H1 (cell line): ENCODE measurements at regions not wholly inside any gene's neighbourhood (a gene's known extent, or its start where the extent isn't known, plus 50 kb on each side); places are given as distances from the start of the nearest gene placed in this dataset.

Source experiments
- CTCF ChIA-PET: fragments of 300-600 bp; sonication (Branson Sonifier 250); formaldehyde crosslinking; loops from one replicate; lab custom pipeline; 2021; ENCODE audit not compliant: partially characterized antibody; lab: Charles Lee
- POLR2A ChIA-PET: fragments of 300-600 bp; sonication (Branson Sonifier 250); formaldehyde crosslinking; loops from one replicate; lab custom pipeline; 2021; ENCODE audit warnings: inconsistent platforms; ENCODE audit not compliant: partially characterized antibody; lab: Charles Lee
- DNase-seq, 2 experiments: peaks; one replicate each; pipeline versions ENCODE4 v3.0.0 to v3.0.0-alpha.2; 2010 to 2022; ENCODE audit warnings: low spot score in 2 of 2, low read depth in 1 of 2, mixed read lengths in 1 of 2
- FAIRE-seq: peaks from 2 replicates; lab custom pipeline; 2011; peaks lifted over from hg19 to GRCh38; lab: Jason Lieb, UNC
- H2AFZ ChIP-seq: 2 replicates; pipeline ENCODE4 v1.8.1; 2012; ENCODE audit warnings: low read length, inconsistent platforms
- H2AK5ac ChIP-seq: 2 replicates; pipeline ENCODE4 v1.6.1; 2013; ENCODE audit warnings: low read depth, low read length
- H2BK120ac ChIP-seq: replicated peaks from 2 replicates; pipeline ENCODE3; 2013; ENCODE audit warnings: low read depth, low read length, inconsistent platforms
- H2BK12ac ChIP-seq: 2 replicates; pipeline ENCODE4 v1.6.1; 2013; ENCODE audit warnings: low read depth, low read length
- H2BK15ac ChIP-seq: 2 replicates; pipeline ENCODE4 v1.6.1; 2013; ENCODE audit warnings: low read length
- H2BK20ac ChIP-seq: 2 replicates; pipeline ENCODE4 v1.6.1; 2013; ENCODE audit warnings: low read length
- H2BK5ac ChIP-seq: 2 replicates; pipeline ENCODE4 v1.6.1; 2013; ENCODE audit warnings: low read depth, low read length
- H3K14ac ChIP-seq: 2 replicates; pipeline ENCODE4 v1.6.1; 2013; ENCODE audit warnings: inconsistent platforms; ENCODE audit not compliant: insufficient read length
- H3K18ac ChIP-seq: 2 replicates; pipeline ENCODE4 v1.6.1; 2013; ENCODE audit warnings: low read length; ENCODE audit errors: extremely low read depth
- H3K23ac ChIP-seq: 2 replicates; pipeline ENCODE4 v1.6.1; 2013; ENCODE audit warnings: inconsistent platforms; ENCODE audit not compliant: insufficient read length
- H3K23me2 ChIP-seq: 2 replicates; pipeline ENCODE4 v1.6.1; 2013; ENCODE audit warnings: low read depth, low read length
- H3K27ac ChIP-seq: 2 replicates; pipeline ENCODE4 v1.6.1; 2011; ENCODE audit warnings: low read depth, low read length, inconsistent platforms
- H3K27me3 ChIP-seq, 4 experiments: replicated peaks in 1 of 4; 1 replicate in 1 of 4; 2 replicates in 3 of 4; pipeline versions ENCODE4 v1.6.1 to v1.8.1; 2011 to 2013; ENCODE audit warnings: low read length in 3 of 4, mild to moderate bottlenecking in 3 of 4, inconsistent platforms in 2 of 4, mixed read lengths in 2 of 4, moderate library complexity in 1 of 4; ENCODE audit not compliant: control insufficient read depth in 3 of 4, insufficient read depth in 3 of 4; ENCODE audit errors: extremely low read depth in 1 of 4
- H3K36me3 ChIP-seq, 4 experiments: 2 replicates each; pipeline versions ENCODE4 v1.6.1 to v1.8.1; 2011 to 2013; ENCODE audit warnings: mild to moderate bottlenecking in 4 of 4, low read length in 3 of 4, moderate library complexity in 2 of 4, control low read depth in 1 of 4, inconsistent platforms in 1 of 4; ENCODE audit not compliant: insufficient read depth in 4 of 4, control insufficient read depth in 2 of 4
- H3K4ac ChIP-seq: replicated peaks from 2 replicates; pipeline ENCODE3; 2013; ENCODE audit warnings: low read length, low read depth, mixed read lengths, inconsistent platforms; ENCODE audit not compliant: insufficient read length
- H3K4me1 ChIP-seq, 4 experiments: replicated peaks in 1 of 4; 1 replicate in 1 of 4; 2 replicates in 3 of 4; pipeline versions ENCODE4 v1.6.1 to v1.8.1; 2011 to 2013; ENCODE audit warnings: low read length in 3 of 4, inconsistent platforms in 2 of 4, mixed read lengths in 1 of 4; ENCODE audit not compliant: insufficient read depth in 4 of 4, control insufficient read depth in 3 of 4
- H3K4me2 ChIP-seq, 2 experiments: 2 replicates each; pipeline versions ENCODE4 v1.6.1 to v1.8.1; 2011 to 2013; ENCODE audit warnings: low read depth in 2 of 2, low read length in 2 of 2, control low read depth in 1 of 2, inconsistent platforms in 1 of 2, mild to moderate bottlenecking in 1 of 2; ENCODE audit not compliant: insufficient read depth in 1 of 2
- H3K4me3 ChIP-seq, 4 experiments: fragments of 200-600, 300-600 bp in 1 of 4; sonication (generic), shearing (Covaris generic), sonication (Bioruptor Twin) in 1 of 4; 2 replicates each; pipeline versions ENCODE4 v1.5.1 to v1.8.1; 2011 to 2016; ENCODE audit warnings: low read length in 4 of 4, low read depth in 3 of 4, control low read depth in 2 of 4, inconsistent platforms in 2 of 4, mild to moderate bottlenecking in 2 of 4, mixed read lengths in 1 of 4, moderate library complexity in 1 of 4; ENCODE audit not compliant: insufficient read depth in 2 of 4; ENCODE audit errors: extremely low read depth in 1 of 4
- H3K56ac ChIP-seq: replicated peaks from 2 replicates; pipeline ENCODE3; 2013; ENCODE audit warnings: low read depth, mild to moderate bottlenecking, mixed read lengths, low read length, inconsistent platforms; ENCODE audit not compliant: insufficient read length
- H3K79me1 ChIP-seq: 2 replicates; pipeline ENCODE4 v1.6.1; 2013; ENCODE audit warnings: low read depth, low read length, control low read depth
- H3K79me2 ChIP-seq, 2 experiments: 2 replicates each; pipeline versions ENCODE4 v1.6.1 to v1.8.1; 2012 to 2013; ENCODE audit warnings: low read length in 2 of 2, mild to moderate bottlenecking in 2 of 2, inconsistent platforms in 1 of 2; ENCODE audit not compliant: insufficient read depth in 2 of 2, control insufficient read depth in 1 of 2
- H3K9ac ChIP-seq, 4 experiments: replicated peaks in 1 of 4; 1 replicate in 1 of 4; 2 replicates in 3 of 4; pipeline versions ENCODE4 v1.6.1 to v1.8.1; 2011 to 2013; ENCODE audit warnings: low read depth in 3 of 4, low read length in 3 of 4, control low read depth in 2 of 4, mild to moderate bottlenecking in 2 of 4, moderate library complexity in 2 of 4, inconsistent platforms in 1 of 4; ENCODE audit errors: extremely low read depth in 1 of 4
- H3K9me3 ChIP-seq, 2 experiments: 2 replicates each; pipeline versions ENCODE4 v1.6.1 to v1.8.1; 2012 to 2013; ENCODE audit warnings: mild to moderate bottlenecking in 2 of 2, moderate library complexity in 2 of 2, control low read depth in 1 of 2, inconsistent platforms in 1 of 2, low read depth in 1 of 2, low read length in 1 of 2, mixed read lengths in 1 of 2; ENCODE audit not compliant: insufficient read depth in 2 of 2
- H4K20me1 ChIP-seq, 2 experiments: replicated peaks in 1 of 2; 2 replicates each; pipeline versions ENCODE3 to v1.8.1; 2011 to 2013; ENCODE audit warnings: inconsistent platforms in 2 of 2, low read length in 2 of 2, mild to moderate bottlenecking in 1 of 2; ENCODE audit not compliant: insufficient read depth in 2 of 2, control insufficient read depth in 1 of 2
- H4K5ac ChIP-seq: 2 replicates; pipeline ENCODE4 v1.6.1; 2013; ENCODE audit warnings: low read length, low read depth, mixed read lengths, inconsistent platforms; ENCODE audit not compliant: insufficient read length
- H4K8ac ChIP-seq: 2 replicates; pipeline ENCODE4 v1.8.0; 2013; ENCODE audit warnings: mild to moderate bottlenecking, moderate library complexity, low read length, inconsistent platforms; ENCODE audit not compliant: insufficient read depth; ENCODE audit errors: extremely low read depth
- H4K91ac ChIP-seq: replicated peaks from 2 replicates; pipeline ENCODE3; 2013; ENCODE audit warnings: low read length, mixed read lengths, inconsistent platforms; ENCODE audit not compliant: insufficient read length
- BACH1 ChIP-seq: IDR thresholded peaks from 2 replicates; pipeline ENCODE4 v1.6.1; 2012; ENCODE audit warnings: low read length, improper control_type of control experiment
- BCL11A ChIP-seq, 2 experiments: IDR thresholded peaks; one replicate each; pipeline ENCODE4 v1.6.1; 2011; ENCODE audit warnings: low read depth in 2 of 2, low read length in 2 of 2, mild to moderate bottlenecking in 2 of 2
- KDM4A ChIP-seq: IDR thresholded peaks from one replicate; pipeline ENCODE4 v1.7.1; 2012; ENCODE audit warnings: low read depth, mild to moderate bottlenecking, moderate library complexity, low read length, inconsistent platforms; ENCODE audit not compliant: severe bottlenecking
- NANOG ChIP-seq: IDR thresholded peaks from 2 replicates; pipeline ENCODE4 v1.6.1; 2011; ENCODE audit warnings: low read length, low read depth, mild to moderate bottlenecking, inconsistent platforms; ENCODE audit not compliant: insufficient read depth, poor library complexity, severe bottlenecking
- POU5F1 ChIP-seq: IDR thresholded peaks from 2 replicates; pipeline ENCODE4 v1.6.1; 2011; ENCODE audit warnings: low read depth, mild to moderate bottlenecking, low read length, moderate library complexity
- RAD21 ChIP-seq, 2 experiments: IDR thresholded peaks in 1 of 2; conservative IDR thresholded peaks in 1 of 2; 2 replicates each; pipeline ENCODE4 v1.6.1; 2011; ENCODE audit warnings: low read depth in 2 of 2, low read length in 2 of 2, improper control_type of control experiment in 1 of 2, inconsistent platforms in 1 of 2, mild to moderate bottlenecking in 1 of 2, moderate library complexity in 1 of 2
- SAP30 ChIP-seq: fragments of 300-600 bp; sonication (generic); IDR thresholded peaks from 2 replicates; pipeline ENCODE4 v1.7.1; 2012; ENCODE audit warnings: low read length, moderate library complexity, mild to moderate bottlenecking, inconsistent platforms; ENCODE audit not compliant: insufficient read depth, insufficient replicate concordance
- SIN3A ChIP-seq, 2 experiments: IDR thresholded peaks in 1 of 2; conservative IDR thresholded peaks in 1 of 2; 2 replicates each; pipeline ENCODE4 v1.6.1; 2011 to 2012; ENCODE audit warnings: low read length in 2 of 2, improper control_type of control experiment in 1 of 2, low read depth in 1 of 2, mild to moderate bottlenecking in 1 of 2
- SP1 ChIP-seq: IDR thresholded peaks from 2 replicates; pipeline ENCODE4 v1.6.1; 2011; ENCODE audit warnings: low read depth, low read length
- SUZ12 ChIP-seq: fragments of 200-600 bp; sonication (generic); IDR thresholded peaks from 2 replicates; pipeline ENCODE4 v1.6.1; 2012; ENCODE audit warnings: mild to moderate bottlenecking, inconsistent platforms, low read length, moderate library complexity, mixed read lengths
- WGBS, 2 experiments: shearing (Covaris generic) in 1 of 2; methylation state at CpG; one replicate each; pipeline versions ENCODE4 v1.1.6 to v1.1.7; 2013 to 2015; ENCODE audit warnings: low lambda C conversion rate in 2 of 2, mixed read lengths in 2 of 2, inconsistent platforms in 1 of 2, low coverage in 1 of 2, missing lambda C conversion rate in 1 of 2; ENCODE audit not compliant: insufficient replicate concordance in 2 of 2, insufficient coverage in 1 of 2, insufficient read length in 1 of 2; ENCODE audit errors: extremely low coverage in 1 of 2, missing lambda C conversion rate in 1 of 2; 5-methylcytosine and 5-hydroxymethylcytosine counted together
- TF ChIP-seq, protein P1 (sequence below): IDR thresholded peaks from 2 replicates; pipeline ENCODE4 v1.6.1; 2011; ENCODE audit warnings: low read length, improper control_type of control experiment

DNA sequence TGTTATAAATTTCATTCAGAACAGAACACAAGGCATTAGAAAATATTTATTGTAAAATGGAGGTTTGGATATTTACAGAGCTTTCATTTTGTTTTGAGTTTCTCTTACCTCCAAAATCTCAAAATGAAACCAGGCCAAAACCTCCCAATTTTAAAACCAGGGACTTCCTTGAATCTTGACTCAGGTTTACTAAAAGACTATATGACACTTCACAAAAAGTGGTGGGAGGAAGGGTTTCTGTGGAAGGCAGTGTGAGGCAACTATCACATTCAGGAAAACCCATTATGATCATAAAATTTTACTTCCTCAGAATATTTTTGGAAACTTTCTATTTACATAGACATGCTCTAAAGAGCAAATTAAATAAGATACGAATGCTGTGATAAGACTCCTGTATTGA lies 205.8 kb upstream of the EOMES start:
- no peak overlapping the region for H2AFZ ChIP-seq
- no peak overlapping the region for H2BK12ac ChIP-seq
- no peak overlapping the region for H3K23ac ChIP-seq
- H3K18ac ChIP-seq, result no peak overlapping the region
- no peak overlapping the region for H3K9ac ChIP-seq
- no peak overlapping the region for H2BK15ac ChIP-seq
- no peak overlapping the region for H4K91ac ChIP-seq
- H2BK120ac ChIP-seq, result no peak overlapping the region
- H4K8ac ChIP-seq, result no peak overlapping the region
- DNase-seq (no peak), FAIRE-seq (no peak)
- no peaks in the 10 kb centered on the region for H4K20me1 ChIP-seq
- no peak overlapping the region for H2AK5ac ChIP-seq
- H3K4me1 ChIP-seq, result no peaks in the 10 kb centered on the region
- no peaks in the 10 kb centered on the region for H3K79me1 ChIP-seq
- H4K5ac ChIP-seq, result no peak overlapping the region
- POLR2A ChIA-PET, result interaction anchor here (0.8 kb wide), 1 partner anchor 22 kb away, joined by 3 read pairs; no protein-coding TSS in a partner anchor
- CTCF ChIA-PET, result interaction anchor here (0.6 to 1.2 kb wide), 3 partner anchors 13 to 22 kb away, joined by 3 to 4 read pairs (median 3); no protein-coding TSS in a partner anchor
- no peak overlapping the region for H2BK20ac ChIP-seq
- no peaks in the 10 kb centered on the region for H3K27me3 ChIP-seq
- no peak overlapping the region for H2BK5ac ChIP-seq
- no peaks in the 10 kb centered on the region for H3K79me2 ChIP-seq
- H3K14ac ChIP-seq, result no peak overlapping the region
- H3K23me2 ChIP-seq, result no peaks in the 10 kb centered on the region
- WGBS, 2 experiments, result 85% methylated on average over 1 of the region's 1 CpG; no CpG with 5 or more reads in 1 of the 2 experiments
- no peaks in the 10 kb centered on the region for H3K9me3 ChIP-seq
- no peak overlapping the region for H3K56ac ChIP-seq
- no peak overlapping the region for H3K4me3 ChIP-seq
- no peak overlapping the region for H3K27ac ChIP-seq
- no peak overlapping the region for H3K4ac ChIP-seq
- no peaks in the 10 kb centered on the region for H3K36me3 ChIP-seq
- no peak overlapping the region for H3K4me2 ChIP-seq
- no peak for TF ChIP-seq POU5F1
- TF ChIP-seq, protein P1, sequence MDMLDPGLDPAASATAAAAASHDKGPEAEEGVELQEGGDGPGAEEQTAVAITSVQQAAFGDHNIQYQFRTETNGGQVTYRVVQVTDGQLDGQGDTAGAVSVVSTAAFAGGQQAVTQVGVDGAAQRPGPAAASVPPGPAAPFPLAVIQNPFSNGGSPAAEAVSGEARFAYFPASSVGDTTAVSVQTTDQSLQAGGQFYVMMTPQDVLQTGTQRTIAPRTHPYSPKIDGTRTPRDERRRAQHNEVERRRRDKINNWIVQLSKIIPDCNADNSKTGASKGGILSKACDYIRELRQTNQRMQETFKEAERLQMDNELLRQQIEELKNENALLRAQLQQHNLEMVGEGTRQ, result no peak
- no peak for TF ChIP-seq BCL11A (IDR thresholded peaks at IDR 0.05; ENCODE audit: low read depth in 2 of 2, low read length in 2 of 2)
- TF ChIP-seq RAD21 (IDR thresholded peaks at IDR 0.05 in 1 of 2, conservative IDR thresholded peaks at IDR 0.05 in 1 of 2; ENCODE audit: low read depth in 2 of 2, low read length in 2 of 2), result no peak
- no peak for TF ChIP-seq BACH1
- no peak for TF ChIP-seq KDM4A
- TF ChIP-seq SUZ12, result no peak
- no peak for TF ChIP-seq SP1
- no peak for TF ChIP-seq NANOG
- no peak for TF ChIP-seq SAP30
- TF ChIP-seq SIN3A (conservative IDR thresholded peaks at IDR 0.05 in 1 of 2, IDR thresholded peaks at IDR 0.05 in 1 of 2; ENCODE audit: low read depth in 1 of 2, low read length in 2 of 2), result no peak
